HFF-Myc (cell line): ENCODE measurements at regions not wholly inside any gene's neighbourhood (a gene's known extent, or its start where the extent isn't known, plus 50 kb on each side); places are given as distances from the start of the nearest gene placed in this dataset.

Experiments used
- DNase-seq: peaks from one replicate; pipeline ENCODE4 v3.0.0-alpha.2; 2011; ENCODE audit warnings: low read depth; ENCODE audit errors: extremely low read depth
- H3K4me3 ChIP-seq: replicated peaks from 2 replicates; pipeline ENCODE4 v1.5.1; 2011; ENCODE audit warnings: low read depth, mild to moderate bottlenecking, control low read depth, low read length
- TF ChIP-seq, protein P1 (sequence below): IDR thresholded peaks from 2 replicates; pipeline ENCODE4 v1.5.1; 2012; ENCODE audit warnings: mild to moderate bottlenecking, low read depth, low read length, control low read depth; ENCODE audit errors: missing control alignments

DNA sequence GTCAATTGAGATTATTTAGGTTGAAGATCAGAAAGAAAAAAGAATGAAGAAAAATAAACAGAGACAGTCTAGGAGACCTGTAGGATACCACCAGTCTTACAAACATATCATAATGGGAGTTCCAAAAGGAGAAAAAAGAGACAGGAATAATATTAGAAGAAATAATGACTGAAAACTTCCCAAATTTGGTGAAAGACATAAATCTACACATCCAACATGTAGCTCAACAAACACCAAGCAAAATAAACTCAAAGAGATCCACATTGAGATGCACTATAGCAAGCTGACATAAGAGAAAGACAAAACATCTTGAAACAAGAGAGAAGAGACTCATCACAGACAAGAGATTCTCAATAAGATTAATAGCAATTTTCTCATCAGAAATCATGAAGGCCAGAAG is 274.0 kb downstream of the TFCP2L1 start:
- TF ChIP-seq, protein P1, sequence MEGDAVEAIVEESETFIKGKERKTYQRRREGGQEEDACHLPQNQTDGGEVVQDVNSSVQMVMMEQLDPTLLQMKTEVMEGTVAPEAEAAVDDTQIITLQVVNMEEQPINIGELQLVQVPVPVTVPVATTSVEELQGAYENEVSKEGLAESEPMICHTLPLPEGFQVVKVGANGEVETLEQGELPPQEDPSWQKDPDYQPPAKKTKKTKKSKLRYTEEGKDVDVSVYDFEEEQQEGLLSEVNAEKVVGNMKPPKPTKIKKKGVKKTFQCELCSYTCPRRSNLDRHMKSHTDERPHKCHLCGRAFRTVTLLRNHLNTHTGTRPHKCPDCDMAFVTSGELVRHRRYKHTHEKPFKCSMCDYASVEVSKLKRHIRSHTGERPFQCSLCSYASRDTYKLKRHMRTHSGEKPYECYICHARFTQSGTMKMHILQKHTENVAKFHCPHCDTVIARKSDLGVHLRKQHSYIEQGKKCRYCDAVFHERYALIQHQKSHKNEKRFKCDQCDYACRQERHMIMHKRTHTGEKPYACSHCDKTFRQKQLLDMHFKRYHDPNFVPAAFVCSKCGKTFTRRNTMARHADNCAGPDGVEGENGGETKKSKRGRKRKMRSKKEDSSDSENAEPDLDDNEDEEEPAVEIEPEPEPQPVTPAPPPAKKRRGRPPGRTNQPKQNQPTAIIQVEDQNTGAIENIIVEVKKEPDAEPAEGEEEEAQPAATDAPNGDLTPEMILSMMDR: no peak
- DNase-seq: no peak

DNA sequence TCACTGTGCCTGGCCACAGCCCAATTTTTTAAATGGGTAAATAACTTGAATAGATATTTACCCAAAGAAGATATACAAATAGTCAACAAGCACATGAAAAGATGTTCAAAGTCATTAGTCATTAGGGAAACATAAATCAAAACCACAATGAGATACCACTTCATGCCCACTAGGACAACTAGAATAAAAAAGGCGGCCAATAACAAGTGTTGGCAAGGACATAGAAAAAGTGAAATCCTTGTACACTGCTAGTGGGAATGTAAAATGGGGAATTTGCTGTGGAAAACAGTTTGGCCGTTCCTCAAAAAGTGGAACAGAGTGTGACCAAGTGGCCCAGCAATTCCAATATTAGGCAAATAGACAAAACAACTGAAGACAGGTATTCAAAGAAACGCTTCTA is 270.1 kb downstream of the TFCP2L1 start:
- TF ChIP-seq, protein P1: no peak
- H3K4me3 ChIP-seq: no peak overlapping the region
- DNase-seq: no peak

More for the DNA sequence above, 274.0 kb downstream of the TFCP2L1 start:
- no peak overlapping the region for H3K4me3 ChIP-seq

DNA sequence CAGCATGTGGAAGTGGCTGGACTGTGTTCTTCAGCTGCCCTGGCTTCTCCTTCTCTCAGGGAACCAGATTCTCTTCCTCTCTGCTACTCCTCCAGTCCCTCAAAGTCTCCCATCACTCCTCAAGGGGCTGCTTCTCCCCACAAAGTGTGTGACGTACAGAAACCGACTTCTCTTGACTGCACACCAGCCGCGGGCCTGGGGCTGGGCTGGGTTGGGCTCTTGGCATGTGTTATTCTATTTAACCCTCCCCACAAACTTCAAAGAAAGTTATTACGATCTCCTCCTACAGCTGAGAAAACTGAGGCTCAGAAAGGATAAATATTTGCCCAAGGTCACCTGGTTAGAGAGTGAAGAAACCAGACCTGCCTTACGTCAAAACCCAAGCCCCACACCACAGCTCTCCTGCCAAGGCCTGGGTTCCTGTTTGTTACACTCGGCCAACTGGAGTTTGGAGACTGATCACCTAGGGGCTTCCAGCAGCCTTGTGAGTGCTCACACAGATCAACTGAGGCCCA is 269.0 kb downstream of the TFCP2L1 start:
- DNase-seq: no peak
- TF ChIP-seq, protein P1: no peak
- no peak overlapping the region for H3K4me3 ChIP-seq

DNA sequence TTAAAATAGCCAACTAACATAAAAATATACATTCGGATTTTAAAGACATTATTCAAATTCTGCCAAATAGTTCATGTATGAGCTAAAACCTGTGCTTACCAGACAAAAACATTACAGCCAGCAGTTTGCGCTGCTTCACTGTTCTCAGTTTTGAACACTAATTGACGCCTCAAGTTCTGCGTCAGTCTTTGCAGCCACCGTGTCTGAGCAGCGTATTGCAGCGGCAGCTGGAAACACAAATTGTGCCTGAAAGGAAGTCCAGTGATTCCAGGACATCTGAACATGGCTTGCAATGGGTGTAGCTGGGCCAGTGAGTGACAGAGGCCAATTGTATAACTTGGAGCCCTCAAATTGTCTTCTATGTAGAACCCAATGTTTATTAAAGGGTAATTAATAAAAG is 267.6 kb downstream of the TFCP2L1 start:
- no peak for DNase-seq
- no peak overlapping the region for H3K4me3 ChIP-seq
- TF ChIP-seq, protein P1: no peak

DNA sequence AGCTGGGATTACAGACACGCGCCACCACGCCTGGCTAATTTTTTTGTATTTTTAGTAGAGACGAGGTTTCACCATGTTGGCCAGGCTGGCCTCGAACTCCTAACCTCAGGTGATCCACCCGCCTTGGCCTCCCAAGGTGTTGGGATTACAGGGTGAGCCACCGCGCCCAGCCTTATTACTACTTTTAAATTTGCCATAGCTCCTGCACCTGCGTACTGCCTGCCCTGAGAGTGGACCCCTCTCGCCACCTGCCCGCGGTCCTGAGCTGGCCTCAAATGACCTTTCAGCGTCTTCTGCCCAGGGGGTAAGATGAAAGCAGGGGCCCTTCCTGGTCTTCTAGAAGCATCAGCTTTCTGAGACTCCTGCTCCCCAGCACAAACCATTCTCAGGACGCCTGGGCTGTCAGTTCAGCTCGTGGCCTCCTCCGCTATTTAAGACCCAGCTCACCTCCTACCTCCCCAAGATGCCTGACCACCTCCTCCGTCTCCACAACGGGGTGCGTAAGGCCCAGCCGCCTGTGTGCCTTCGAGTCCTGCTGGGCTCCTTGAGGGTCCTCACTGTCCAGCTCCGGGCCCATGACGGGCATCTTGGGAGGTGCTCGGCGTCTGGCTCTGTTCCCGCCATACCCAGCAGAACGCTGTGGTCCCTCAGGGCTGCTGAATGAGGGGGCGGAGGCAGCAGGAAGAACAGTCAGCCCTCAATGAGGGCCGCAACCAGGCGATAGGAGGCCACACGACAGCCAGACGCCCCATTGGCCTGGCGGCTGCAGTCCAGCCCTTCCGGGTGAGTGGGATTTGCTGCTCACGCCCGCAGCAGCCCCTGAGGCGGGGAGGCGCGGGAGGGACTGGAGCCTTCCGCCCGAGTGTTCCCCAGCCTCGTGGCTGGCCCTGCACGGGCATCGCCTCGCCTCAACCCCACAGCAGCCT is 266.6 kb downstream of the TFCP2L1 start:
- H3K4me3 ChIP-seq: no peak overlapping the region
- no peak for DNase-seq
- TF ChIP-seq, protein P1: no peak

DNA sequence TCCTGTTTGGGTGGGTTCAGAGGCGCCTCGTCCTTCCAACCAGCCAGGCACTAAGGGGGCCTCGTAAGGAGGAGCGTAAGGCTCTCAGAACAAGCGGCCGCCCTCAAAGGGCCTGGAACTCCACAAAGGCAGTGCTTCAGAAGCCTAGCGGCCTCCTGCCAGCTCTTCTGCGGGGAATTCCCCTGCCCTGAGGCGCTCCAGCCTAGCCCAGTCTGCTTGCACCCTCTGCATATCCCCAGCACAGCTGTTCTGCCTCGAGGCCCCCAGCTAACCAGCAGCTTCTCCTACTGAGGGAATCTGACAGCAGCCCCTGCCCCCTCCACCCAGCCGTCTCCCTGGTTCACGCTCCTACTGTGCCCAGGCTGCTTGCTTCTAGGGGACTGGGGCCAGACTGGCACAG is 265.9 kb downstream of the TFCP2L1 start:
- no peak for DNase-seq
- H3K4me3 ChIP-seq: no peak overlapping the region
- TF ChIP-seq, protein P1: no peak

DNA sequence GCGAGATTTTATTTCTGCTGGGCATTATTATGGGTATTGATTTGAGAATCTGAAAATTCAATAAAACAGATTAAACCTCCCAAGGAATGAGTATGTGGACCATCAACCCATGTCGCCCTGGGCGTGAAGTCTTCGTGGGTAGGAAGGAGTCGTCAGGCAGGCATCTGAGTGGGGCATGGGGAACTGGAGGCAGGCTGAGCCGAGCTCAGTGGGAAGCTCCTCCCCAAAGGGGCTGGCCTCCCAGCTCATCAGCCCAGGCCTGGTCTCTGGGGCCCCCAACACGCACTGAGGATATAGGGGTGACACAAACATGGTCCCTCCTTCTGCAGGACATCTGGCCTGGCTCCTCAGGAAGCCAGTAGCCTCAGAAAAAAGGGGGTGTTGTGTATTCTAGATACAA is 265.2 kb downstream of the TFCP2L1 start:
- DNase-seq: no peak
- TF ChIP-seq, protein P1: no peak
- no peak overlapping the region for H3K4me3 ChIP-seq
